LNCaP clone FGC (cell line): ENCODE measurements at regions not wholly inside any gene's neighbourhood (a gene's known extent, or its start where the extent isn't known, plus 50 kb on each side); places are given as distances from the start of the nearest gene placed in this dataset.

Source experiments
- DNase-seq: peaks from one replicate; pipeline ENCODE4 v3.0.0-alpha.2; 2011; ENCODE audit warnings: low read depth
- H3K4me3 ChIP-seq: 2 replicates; pipeline ENCODE4 v1.5.1; 2011; ENCODE audit warnings: mild to moderate bottlenecking, low read depth, low read length, control low read depth
- TF ChIP-seq, protein P1 (sequence below): IDR thresholded peaks from 2 replicates; pipeline ENCODE4 v1.5.1; 2012; ENCODE audit warnings: mild to moderate bottlenecking; ENCODE audit not compliant: control insufficient read depth, insufficient read depth; ENCODE audit errors: extremely low read depth

DNA sequence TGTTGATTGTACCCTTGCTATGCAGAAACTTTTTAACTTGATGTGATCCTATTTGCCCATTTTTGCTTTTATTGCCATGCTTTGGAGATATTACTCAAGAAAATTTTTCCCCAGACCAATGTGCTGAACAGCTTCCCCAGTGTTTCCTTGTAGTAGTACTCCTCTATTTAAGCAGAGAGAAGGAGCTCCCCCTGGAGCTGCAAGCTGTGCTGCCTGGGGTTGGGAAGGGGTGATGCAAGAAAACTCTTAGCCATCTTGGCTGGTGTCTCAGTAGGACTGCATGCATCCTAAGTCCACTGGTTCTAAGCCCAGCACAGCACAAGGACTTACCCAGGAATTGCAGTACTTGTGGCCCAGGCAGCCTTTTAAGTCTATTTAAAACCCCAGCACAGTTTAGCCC lies 121.6 kb downstream of the NTMT2 start:
- no peak for DNase-seq
- H3K4me3 ChIP-seq, result no peak overlapping the region
- TF ChIP-seq, protein P1, sequence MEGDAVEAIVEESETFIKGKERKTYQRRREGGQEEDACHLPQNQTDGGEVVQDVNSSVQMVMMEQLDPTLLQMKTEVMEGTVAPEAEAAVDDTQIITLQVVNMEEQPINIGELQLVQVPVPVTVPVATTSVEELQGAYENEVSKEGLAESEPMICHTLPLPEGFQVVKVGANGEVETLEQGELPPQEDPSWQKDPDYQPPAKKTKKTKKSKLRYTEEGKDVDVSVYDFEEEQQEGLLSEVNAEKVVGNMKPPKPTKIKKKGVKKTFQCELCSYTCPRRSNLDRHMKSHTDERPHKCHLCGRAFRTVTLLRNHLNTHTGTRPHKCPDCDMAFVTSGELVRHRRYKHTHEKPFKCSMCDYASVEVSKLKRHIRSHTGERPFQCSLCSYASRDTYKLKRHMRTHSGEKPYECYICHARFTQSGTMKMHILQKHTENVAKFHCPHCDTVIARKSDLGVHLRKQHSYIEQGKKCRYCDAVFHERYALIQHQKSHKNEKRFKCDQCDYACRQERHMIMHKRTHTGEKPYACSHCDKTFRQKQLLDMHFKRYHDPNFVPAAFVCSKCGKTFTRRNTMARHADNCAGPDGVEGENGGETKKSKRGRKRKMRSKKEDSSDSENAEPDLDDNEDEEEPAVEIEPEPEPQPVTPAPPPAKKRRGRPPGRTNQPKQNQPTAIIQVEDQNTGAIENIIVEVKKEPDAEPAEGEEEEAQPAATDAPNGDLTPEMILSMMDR, result peak; percentile 26; the same call in 1 of the 2 replicates

DNA sequence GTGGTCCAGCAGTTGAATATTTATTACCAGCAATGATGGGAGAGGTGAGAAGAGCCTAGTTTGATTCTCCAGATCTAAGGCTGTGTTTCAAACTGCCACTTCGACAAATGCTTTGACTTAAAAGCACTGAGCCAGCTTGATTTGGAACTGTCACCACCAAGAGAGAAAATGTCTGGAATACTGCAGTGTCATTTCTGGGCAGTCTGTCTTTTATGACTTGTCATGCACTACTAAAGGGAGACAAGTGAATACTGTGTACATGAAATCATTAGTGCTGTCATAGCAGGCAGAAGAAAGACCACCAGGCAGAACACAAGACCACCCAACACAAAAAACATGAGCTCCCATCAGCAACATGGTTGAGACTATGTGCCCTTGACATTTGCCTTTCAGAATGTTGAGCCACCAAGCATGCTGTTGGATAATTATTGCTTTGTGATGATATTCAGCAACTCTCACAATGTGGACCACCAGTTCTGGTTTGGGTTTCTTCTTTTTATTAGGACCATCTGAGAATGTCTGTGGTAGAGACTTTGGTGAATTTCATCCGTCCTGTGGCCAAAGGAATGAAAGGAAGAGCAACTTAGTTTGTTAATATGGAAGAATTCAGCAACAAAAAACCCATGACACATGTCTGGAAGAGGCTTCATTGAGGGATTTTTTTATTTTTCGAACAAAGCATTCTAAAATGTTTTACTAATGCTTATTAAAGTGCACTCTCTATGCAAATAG lies 125.8 kb downstream of the NTMT2 start:
- no peak overlapping the region for H3K4me3 ChIP-seq
- TF ChIP-seq, protein P1, result no peak
- no peak for DNase-seq

DNA sequence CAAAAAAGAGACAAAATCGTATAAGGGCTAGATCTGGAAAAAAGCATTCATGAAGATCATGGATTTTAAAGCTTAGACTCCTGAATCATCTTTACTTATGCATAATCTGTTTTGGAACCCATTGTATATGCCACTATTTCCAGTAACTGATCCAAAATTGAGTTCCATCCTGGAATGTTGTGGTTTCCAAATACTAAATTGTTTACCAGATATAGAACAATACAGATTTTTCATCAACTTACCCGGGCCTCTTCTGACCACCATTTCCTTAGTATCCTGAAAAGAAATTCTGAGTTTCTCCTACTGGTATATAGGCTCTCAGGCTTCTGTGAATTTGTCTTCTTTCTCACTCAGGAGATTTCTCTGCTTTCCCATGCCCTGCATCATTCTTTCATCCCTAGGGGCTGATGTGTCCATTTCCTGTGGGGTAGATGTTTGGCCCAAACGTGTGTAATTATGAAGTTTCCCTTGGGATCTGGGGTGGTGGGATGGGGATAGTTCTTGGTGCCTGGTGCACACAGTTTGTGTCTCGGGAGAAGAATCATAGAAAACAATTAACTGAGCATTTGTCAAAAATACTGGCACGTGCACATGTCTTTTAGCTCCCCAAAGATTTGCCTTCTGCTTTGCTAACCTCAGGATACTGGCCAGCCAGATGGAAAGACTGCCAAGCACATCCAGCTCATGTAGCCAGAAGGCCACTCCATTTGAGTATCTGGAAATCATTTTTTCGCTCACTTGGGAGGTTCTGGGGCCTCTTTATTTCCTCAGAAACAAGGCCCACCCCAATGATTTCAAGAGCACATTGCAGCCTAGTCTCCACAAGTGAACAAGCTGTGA lies 127.8 kb downstream of the NTMT2 start:
- TF ChIP-seq, protein P1, result no peak
- no peak for DNase-seq
- no peak overlapping the region for H3K4me3 ChIP-seq

DNA sequence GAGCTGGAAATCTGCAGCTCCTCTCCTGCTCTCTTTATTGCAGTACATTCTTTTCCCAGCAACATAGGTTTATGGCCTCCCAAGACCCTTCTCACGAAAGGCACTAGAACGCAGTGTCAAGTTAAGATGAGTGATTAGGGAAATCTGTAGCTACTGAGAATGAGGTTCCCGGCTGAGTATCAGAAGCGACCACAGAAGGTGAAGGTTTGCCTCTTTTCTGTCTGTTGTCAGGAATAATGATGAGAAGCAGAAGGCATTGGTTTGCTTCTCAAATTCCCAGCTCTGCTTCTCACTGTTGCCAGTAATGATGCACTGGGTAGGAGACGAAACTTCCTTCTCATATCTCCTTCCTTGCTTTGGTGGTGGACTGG lies 128.4 kb downstream of the NTMT2 start:
- TF ChIP-seq, protein P1, result no peak
- H3K4me3 ChIP-seq, result no peak overlapping the region
- DNase-seq, result no peak

DNA sequence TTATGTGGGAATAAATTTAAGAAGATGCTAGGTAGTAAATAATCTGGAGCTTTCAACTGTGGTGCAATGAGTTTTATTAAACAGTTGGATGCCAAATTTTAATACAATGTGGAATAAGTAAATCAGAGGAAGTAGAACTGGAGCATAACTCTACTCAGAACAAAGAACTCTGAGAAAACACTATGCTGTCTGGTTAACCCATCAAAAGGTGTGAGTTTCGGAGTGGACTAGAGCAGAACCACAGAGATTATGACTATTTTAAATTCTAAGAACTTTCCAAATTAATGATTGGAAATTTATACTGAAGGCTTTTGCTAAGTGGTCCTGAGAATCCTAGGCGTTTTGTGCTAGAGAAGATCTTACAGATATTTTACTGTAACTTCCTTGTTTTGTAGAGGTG lies 132.2 kb downstream of the NTMT2 start:
- H3K4me3 ChIP-seq, result no peak overlapping the region
- TF ChIP-seq, protein P1, result no peak
- DNase-seq, result no peak

DNA sequence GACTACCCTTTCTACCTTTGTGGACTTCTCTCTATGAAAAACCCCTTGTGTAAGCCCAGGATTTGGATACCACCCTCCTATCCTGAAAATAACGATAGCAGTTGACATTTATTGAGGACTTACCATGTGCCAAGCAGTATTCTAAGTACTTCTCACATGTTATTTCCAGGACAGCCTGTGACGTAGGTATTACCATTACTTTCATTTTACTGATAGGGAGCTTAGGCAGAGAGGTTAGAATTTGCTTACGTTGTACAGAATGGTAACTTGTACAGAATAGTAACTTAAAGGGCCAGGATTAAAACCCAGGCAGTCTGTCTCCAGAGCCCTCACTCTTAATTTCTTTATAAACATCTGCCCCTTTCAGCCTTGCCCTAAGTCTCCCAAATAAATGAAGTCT lies 138.3 kb downstream of the NTMT2 start:
- TF ChIP-seq, protein P1, result no peak
- no peak overlapping the region for H3K4me3 ChIP-seq
- no peak for DNase-seq
